Upper lobe of right lung (tissue), 1 donor: ENCODE measurements at regions not wholly inside any gene's neighbourhood (a gene's known extent, or its start where the extent isn't known, plus 50 kb on each side); places are given as distances from the start of the nearest gene placed in this dataset.
"Not testable (repeated sequence)": the region's sequence is repeated elsewhere in the genome, so short reads cannot be mapped to it uniquely, and the experiment has no call there.

Source experiments
- ATAC-seq: fragments of 200-7000 bp; cut with Tn5 transposase; one replicate; pipeline ENCODE4 v1.9.1; 2020; ENCODE audit warnings: mild to moderate bottlenecking, moderate library complexity
- DNase-seq: peaks from one replicate; pipeline ENCODE4 v3.0.0-alpha.2; 2020
- H3K27ac ChIP-seq: fragments of 200-600 bp; one replicate; pipeline ENCODE4 v1.8.0; 2022
- H3K27me3 ChIP-seq: fragments of 200-600 bp; one replicate; pipeline ENCODE4 v1.8.0; 2022; ENCODE audit warnings: mild to moderate bottlenecking
- H3K36me3 ChIP-seq: fragments of 200-600 bp; one replicate; pipeline ENCODE4 v1.8.0; 2022
- H3K4me1 ChIP-seq: fragments of 200-600 bp; one replicate; pipeline ENCODE4 v1.8.0; 2022
- H3K4me3 ChIP-seq: fragments of 200-600 bp; one replicate; pipeline ENCODE4 v1.8.0; 2022; ENCODE audit warnings: mild to moderate bottlenecking
- H3K9me3 ChIP-seq: fragments of 200-600 bp; one replicate; pipeline ENCODE4 v1.8.0; 2022
- CTCF ChIP-seq: fragments of 200-600 bp; IDR thresholded peaks from one replicate; pipeline ENCODE4 v1.8.0; 2022; ENCODE audit warnings: antibody characterized with exemption
- intact Hi-C: fragments of 100-400 bp; cut with DNase I; formaldehyde crosslinking; loops from one replicate; pipeline ENCODE4 v1.11.0; 2022
- donor health status: DM: no; HTN: yes; CAD: no; lungs with severe emphysema.

DNA sequence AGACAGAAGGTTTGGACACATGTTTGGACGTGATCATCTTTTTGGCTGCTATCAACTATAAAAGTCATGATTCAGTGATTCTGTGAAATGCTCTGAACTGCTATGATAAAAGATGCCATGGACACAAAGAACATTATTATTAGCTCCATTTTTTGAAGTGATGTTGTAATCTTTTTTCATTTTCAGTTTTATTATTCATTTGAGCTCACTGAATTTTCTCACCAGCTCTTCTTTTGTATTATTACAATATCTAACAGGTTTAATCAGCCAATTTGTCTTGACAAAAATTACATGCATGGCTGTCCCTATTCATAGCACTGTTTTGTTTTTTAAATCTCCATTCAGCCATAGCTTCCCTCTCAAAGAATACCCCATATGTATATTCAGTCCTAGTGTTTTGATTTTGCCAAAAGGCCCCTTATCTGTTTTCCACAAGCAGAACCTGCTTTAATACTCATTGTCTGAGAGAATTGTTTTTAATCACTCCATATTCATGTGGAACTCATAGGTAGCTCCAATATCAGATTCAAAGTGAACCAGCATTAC, 314.0 kb upstream of the FAM98A start:
- TF ChIP-seq CTCF, result no peak
- DNase-seq, result no peak
- Histone ChIP-seq H3K36me3 (no peaks in the 10 kb centered on the region), H3K27me3 (no peaks in the 10 kb centered on the region), H3K4me1 (no peaks in the 10 kb centered on the region), H3K4me3 (no peak overlapping the region), H3K9me3 (no peaks in the 10 kb centered on the region), H3K27ac (no peak overlapping the region)
- no peak for ATAC-seq
- intact Hi-C loops, result no loop called here

GRCh38 chr2:33911327-33911726, 312.2 kb upstream of the FAM98A start:
- Histone ChIP-seq H3K9me3 (no peaks in the 10 kb centered on the region), H3K4me1 (no peaks in the 10 kb centered on the region), H3K27ac (no peak overlapping the region), H3K36me3 (no peaks in the 10 kb centered on the region), H3K4me3 (no peak overlapping the region), H3K27me3 (no peaks in the 10 kb centered on the region)
- DNase-seq (no peak), ATAC-seq (no peak)
- intact Hi-C loops, result no loop called here
- TF ChIP-seq CTCF, result no peak

GRCh38 chr2:33909945-33910695, 311.0 kb upstream of the FAM98A start:
- Histone ChIP-seq H3K4me1 (no peaks in the 10 kb centered on the region), H3K27me3 (no peaks in the 10 kb centered on the region), H3K9me3 (no peaks in the 10 kb centered on the region), H3K4me3 (no peak overlapping the region), H3K36me3 (no peaks in the 10 kb centered on the region), H3K27ac (no peak overlapping the region)
- no peak for TF ChIP-seq CTCF
- no peak for ATAC-seq
- intact Hi-C loops, result no loop called here
- DNase-seq, result no peak

GRCh38 chr2:33907866-33908265, 308.8 kb upstream of the FAM98A start:
- H3K4me3 ChIP-seq, result no peak overlapping the region
- no peaks in the 10 kb centered on the region for H3K36me3 ChIP-seq
- no peaks in the 10 kb centered on the region for H3K9me3 ChIP-seq
- no peaks in the 10 kb centered on the region for H3K27me3 ChIP-seq
- no peaks in the 10 kb centered on the region for H3K4me1 ChIP-seq
- no peak overlapping the region for H3K27ac ChIP-seq
- ATAC-seq (no peak), DNase-seq (no peak)
- intact Hi-C loops, result no loop called here
- TF ChIP-seq CTCF, result no peak

GRCh38 chr2:33906129-33906528, 307.0 kb upstream of the FAM98A start:
- ATAC-seq, DNase-seq, H3K36me3 ChIP-seq, H3K4me3 ChIP-seq, H3K4me1 ChIP-seq, intact Hi-C loops, H3K27ac ChIP-seq, H3K9me3 ChIP-seq, H3K27me3 ChIP-seq: not testable (repeated sequence)

GRCh38 chr2:33904801-33905200, 305.7 kb upstream of the FAM98A start:
- no peak for DNase-seq
- no peak for TF ChIP-seq CTCF
- Histone ChIP-seq H3K4me3 (no peak overlapping the region), H3K27me3 (no peaks in the 10 kb centered on the region), H3K36me3 (no peaks in the 10 kb centered on the region), H3K4me1 (no peaks in the 10 kb centered on the region), H3K9me3 (no peaks in the 10 kb centered on the region), H3K27ac (no peak overlapping the region)
- no peak for ATAC-seq
- intact Hi-C loops, result no loop called here
